GM11168 (cell line): ENCODE measurements at regions not wholly inside any gene's neighbourhood (a gene's known extent, or its start where the extent isn't known, plus 50 kb on each side); places are given as distances from the start of the nearest gene placed in this dataset.
"Not testable (repeated sequence)": the region's sequence is repeated elsewhere in the genome, so short reads cannot be mapped to it uniquely, and the experiment has no call there.

Experiments used
- in situ Hi-C: fragments of 300-500 bp; cut with MboI; formaldehyde crosslinking; loops from one replicate; pipeline ENCODE4 v1.12.0; 2022; ENCODE audit warnings: low sequenced_read_pairs; ENCODE audit not compliant: unreplicated experiment

DNA sequence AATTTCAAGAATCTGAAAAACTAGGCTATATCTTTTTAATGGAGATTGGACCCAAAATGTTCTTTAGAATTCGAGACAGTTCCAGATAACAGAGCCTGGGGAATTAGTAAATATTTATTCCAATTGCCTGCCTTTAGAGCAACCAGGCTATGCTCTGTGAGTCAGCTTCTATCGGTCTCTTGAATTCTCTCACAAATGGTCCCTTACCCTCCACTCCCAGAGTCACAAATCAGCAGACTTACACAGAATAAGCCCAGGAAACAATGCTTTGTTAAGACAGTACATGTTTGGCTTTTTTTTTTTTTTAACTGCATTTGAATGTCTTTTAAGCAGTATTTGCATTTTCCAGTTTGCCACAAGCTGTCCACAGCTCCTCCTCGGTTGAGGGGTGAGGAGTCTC is 460.7 kb upstream of the CBLB start:
- in situ Hi-C loops, result no loop called here

DNA sequence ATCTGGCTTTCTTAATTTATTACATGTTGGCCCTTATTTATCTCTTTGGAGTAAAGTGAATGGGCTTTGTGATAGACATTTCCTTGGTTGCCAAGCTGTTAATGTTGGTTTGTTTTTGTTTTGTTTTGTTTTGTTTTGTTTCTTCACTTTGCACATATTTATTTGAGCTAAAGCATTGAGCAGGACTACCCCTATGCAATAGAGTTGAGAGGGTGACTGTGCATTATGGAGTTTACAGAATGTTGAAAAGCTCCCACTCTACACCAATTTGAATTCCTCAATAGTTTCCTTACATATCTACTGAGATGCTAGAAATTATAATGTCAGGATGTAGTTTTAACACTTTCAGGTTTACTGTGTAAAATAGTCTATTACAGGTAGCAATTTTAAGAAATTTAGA is 462.8 kb upstream of the CBLB start:
- in situ Hi-C loops, result no loop called here

DNA sequence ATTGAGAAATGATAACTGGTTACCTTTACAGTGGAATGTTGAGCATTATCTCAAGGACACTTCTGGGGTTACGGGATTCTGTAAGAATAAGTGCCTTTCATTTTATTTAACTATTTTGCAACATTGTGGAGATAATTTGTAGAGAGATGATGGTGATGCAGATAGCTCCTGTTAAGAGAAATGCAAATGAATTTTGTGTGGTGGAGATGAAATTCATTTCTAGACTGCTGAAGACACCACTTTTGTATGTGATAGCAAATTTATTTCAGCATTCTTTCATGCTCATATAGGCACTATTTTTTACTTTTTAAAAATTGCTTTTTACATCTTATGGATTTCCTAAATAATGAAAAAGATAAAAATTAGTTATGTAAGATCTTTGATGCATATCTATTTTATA is 463.3 kb upstream of the CBLB start:
- in situ Hi-C loops, result no loop called here

DNA sequence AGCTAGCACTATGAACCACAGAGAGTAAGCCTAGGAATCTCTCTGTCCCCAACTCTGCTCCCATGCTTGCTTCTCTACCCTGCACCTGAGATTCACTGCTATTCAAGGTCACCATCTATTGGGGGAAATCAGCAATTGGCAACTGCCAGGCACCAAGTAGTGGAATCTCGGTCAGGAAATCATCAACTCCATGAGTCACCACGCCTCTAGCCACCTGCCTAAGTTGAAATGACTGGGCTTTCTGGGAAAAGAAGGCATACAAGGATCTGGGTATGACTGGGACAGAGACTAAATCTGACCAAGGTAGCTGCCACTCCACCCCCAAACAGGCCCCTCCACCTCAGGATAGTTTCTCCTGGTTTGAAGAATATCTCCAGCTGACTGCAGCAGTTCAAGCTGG is 464.1 kb upstream of the CBLB start:
- in situ Hi-C loops, result no loop called here

DNA sequence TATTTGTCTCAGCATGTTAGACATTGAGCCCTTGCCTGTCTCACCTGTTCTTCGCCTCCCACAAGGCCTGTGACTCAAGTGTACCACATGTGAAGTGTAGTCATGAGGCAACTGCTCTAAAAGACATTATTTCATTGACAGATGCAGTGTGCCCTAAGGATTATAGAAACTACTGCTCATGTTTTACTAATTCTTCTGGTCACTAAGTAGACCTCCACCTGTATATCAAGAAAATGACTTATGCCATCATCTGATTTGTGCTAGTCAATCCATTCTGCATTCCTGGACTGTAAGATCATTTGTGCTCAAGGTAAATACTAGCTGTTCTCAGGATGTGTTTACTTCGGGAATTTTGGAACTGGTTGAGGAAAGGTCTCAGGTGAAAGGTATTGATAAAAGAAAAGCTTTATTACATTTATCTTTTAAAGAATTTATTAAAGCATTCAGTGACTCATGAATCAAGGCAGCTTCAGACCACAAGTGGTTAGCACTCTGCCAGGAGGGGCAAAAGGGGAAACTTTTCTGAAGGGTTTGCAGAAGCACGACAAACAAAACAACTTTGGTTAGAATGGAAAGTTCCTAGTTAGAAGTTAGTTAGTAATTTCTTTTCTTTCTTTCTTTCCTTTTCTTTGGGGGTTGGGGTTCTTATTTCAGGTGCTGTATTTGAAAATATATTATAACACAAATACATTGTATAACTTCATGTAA is 465.3 kb upstream of the CBLB start:
- in situ Hi-C loops, result no loop called here

DNA sequence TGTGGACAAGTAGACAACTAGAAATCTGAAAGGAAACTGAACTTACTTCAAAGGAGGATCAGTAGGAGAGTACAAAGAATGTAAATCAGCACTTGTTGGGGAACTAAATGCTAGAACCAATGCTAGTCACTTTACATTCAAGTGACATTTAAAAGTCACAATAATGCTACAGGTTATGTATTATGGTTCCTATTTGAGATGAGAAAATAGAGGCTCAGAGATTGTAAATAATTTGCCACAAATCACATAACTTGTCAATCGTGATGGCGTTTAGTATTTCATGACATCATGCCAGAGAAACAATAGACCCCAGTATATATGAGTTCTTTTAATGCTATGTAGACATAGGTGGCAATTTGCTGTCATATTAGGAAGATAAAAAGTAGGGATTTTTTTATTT is 467.8 kb upstream of the CBLB start:
- in situ Hi-C loops, result no loop called here

DNA sequence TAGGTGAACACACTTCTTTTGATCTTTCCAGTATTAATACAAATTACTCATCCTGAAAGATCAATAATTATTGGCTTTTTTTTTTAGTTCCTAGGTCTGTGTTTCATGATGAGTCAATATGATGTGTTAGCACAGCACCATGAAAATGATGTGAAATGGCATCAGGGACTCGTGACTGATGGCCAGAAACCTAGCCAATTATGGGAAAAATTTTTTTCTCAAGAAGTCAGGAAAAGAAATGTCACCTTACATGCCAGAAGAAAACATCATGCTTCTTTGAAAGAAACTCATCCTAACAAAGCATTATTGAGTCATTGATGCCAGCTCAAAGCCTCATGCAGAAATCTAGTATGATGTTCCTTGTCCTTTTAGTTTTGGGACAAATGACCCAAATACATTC is 468.3 kb upstream of the CBLB start:
- in situ Hi-C loops, result no loop called here

DNA sequence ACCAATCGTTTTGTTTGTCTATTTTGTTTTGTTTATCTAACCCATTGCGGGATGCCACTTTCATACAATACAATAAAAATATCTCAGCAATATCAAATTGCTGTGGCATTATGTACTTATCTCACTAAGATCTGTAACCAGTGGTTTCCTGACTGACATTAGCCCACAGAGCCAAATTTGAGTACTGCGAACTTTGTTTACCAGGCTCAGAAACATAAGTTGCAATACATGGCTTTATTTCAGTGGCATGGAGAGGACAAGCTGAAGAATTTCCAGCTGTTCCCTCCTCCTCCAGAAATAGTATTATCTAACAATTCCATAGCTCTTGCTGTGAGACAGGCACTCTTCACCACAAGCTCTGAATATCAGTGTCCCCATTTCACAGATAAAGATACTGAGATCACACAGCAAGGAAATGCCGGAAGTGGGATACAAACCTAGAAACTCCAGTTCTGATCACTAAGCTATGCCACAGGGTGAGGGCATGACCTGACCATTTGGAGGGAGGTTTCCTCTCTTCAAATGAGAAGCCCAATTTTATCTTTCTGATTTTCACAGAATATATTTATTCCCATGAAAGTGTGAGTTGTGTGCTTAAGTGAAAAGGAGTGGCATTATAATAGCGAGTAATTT is 469.9 kb upstream of the CBLB start:
- in situ Hi-C loops, result no loop called here

DNA sequence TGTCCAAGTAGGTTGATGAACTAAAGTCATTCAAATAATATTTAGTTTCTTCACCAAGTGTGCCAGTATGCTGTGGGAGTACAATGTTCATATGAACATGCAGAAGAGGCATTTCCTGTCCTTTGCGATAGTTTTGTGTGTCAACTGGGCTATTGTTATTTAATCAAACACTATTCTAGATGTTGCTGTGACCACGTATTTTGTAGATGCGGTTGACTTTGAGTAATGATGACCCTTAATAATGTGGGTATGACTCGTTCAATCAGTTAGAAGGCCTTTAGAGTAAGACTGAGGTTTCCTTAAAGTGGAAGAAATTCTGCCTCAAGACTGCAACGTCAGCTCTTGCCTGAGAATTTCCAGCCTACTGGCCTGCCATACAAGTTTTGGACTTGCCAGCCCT is 470.7 kb upstream of the CBLB start:
- in situ Hi-C loops, result no loop called here

DNA sequence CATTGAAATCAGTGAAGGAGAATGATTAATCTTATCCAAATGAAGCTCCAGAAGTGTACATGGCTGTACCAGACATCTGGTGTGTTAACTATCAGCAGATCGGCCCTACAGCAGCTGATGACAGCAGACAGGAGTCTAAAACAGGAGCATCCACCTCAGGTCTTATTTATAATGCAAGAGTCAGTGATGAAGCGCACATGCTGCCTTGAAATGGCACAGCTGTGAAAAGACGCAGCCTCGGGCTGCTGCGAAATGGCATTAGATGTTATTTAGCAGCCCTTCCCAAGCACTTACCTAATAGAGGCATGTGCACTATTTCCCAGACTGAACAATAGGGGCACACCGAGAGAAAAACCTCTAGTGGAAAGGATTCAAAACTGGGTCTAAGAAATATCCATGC is 472.3 kb upstream of the CBLB start:
- in situ Hi-C loops, result no loop called here

DNA sequence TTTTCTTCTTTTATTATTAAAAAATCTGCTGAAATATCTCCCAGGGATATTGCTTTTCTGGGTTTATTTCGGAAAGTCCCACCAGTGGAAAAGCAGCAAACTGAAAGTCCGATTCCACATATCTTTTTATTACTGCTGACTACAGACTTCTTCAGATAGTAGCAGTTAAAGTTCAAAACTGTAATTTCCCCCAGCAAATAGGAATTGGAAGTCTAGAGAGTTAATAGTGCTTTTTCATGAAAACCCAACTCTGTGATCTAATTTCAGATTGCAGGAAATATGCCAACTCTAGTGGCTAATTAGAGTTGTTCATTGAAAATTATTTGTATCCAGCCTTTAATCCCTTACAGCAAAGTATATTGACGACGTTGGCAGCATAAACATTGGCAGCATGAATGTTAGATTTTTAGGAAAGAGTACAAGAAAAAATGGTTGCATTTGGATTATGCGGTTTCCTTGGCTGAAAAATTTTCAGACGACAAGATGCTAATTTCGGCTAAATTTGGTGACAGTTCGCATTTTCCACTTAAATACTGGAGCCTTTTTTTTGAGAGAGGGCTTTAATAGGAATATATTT is 472.9 kb upstream of the CBLB start:
- in situ Hi-C loops, result no loop called here

DNA sequence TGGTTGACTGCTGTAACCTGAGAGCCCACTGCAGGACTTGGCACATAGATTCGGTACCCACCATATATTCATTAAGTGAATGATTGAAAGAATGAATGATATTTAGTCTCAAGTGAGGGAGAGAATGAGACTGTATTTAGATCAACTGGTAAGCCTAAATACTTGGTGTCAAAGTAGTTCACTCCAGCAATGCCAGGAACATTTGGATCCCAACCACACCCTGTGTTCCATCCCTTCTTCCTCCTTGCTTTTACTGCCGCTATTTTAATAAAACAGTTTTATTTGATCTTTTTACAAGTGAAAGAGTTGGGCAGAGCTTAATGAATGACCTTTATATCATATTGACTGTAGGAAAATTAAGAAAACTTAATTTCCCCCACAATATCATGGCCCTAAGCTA is 473.6 kb upstream of the CBLB start:
- in situ Hi-C loops, result no loop called here

DNA sequence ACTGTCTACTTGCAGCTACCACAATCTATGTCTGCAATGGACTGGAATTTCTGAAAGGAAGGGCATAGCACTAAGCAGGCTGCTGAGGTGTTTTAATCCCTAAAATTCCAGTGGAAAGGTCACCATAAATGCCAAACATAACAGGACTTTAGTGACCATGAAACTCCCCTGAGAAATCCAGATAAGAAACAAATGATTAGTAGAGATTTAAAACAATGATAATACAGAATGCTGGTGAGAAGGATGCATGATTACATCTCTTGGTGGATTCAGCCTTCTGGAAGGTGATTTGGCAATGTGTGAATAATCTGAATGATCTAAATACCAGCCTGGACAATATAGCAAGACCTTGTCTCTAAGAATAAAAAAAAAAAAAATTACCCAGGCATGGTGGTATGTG is 475.0 kb upstream of the CBLB start:
- in situ Hi-C loops, result no loop called here

DNA sequence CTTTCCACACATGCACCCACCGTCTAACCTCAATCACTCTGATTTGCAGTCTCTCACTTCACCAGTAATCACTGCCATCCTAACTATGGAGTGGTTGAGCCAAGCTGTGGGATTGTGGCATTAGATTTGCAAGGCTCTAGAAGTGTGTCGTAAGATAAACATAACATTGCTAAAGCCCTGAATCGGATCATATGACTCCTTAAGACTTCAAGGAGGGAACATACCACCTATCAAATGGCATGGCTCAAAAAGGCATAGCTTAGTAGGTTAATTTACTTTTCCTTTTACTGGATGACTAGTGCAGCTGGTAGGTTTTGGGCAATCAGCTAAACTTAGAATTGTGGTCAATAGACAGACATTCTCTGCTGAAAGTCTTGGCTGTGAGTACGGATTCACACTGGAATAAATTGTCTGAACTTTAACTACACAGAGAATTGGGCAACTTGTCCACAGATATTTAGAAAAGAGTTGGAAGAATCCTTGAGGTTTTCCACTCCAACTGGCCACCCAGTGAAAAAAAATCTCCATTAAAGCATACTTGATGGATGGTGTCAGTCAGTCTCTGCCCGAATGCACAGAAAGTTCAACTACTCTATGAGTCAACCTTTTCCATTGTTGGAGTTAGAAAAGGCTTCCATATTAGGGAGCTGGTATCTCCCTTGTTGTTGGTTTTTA is 476.7 kb upstream of the CBLB start:
- in situ Hi-C loops, result no loop called here

DNA sequence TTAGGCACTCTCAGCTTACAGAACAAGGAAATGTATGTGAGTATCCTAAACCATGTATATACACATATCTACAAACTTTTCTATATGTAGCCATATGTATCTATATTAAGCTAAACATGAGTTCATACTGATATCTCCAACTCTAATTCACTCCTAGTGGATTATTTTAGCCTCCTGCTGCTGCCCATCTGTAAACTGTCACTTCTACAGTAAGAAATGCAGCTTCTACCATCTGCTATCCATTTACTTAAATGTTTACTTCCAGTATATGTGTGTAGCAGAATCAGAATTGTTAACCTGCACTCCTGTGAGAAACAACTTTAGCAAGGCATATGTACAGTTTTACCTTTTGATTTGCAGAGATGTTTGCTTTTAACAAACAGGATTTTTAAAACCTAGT is 478.5 kb upstream of the CBLB start:
- in situ Hi-C loops, result no loop called here

DNA sequence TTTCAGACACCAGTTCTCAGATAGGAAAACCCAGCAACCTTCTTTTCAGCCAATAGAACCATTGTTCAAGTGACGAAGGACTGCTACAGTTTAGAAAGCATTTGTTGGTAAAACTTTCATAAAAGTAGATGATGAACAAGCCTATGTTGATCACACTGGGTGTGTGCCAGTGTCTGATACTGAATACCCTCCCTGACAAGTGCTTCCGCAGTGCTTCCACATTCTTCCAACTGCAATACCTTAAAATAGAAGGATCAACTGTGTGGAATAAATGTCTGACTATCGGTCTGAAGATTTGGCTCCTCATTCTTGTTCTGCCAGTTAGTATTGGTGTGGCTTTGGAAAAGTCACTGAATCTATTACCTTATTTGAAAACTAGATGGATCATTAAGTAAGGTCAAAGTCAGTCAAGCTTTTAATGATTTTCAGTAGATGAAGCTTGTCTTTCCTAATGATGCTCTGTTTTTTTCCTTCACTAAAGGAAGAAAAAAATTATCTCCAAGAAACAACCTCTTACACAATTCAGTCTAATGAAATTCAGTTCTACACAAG is 479.4 kb upstream of the CBLB start:
- in situ Hi-C loops, result no loop called here

DNA sequence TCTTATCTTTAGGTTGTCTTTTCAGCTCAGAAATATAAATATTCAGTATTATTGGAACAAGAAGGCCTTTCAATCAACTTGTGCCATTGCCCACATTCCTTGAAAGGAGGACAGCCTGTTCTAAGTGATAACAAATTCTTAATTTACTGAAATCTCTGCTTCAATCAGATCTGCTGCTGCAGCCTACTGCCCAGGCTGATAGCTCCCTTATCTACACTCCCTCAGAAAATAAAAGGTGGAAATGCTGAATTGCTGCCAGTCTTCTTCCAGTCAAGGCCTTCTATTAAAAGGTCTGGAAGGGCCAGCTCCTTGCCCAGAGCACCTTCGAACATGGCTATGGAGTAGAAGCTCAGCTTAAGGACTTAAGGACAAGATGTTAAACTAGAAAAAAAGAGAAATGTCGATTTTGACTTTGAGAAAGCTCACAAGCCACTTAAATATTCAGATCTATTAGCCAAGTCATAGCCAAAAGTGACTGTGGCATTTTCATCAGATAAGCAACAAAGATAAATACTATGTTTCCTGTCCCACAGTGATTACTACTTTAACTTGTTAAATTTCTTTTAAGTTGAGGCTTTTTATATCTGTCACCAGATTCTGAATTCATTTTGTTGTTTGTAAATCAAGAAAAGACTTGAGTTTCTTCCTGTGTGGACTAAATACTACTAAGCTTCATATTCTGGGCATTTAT is 480.5 kb upstream of the CBLB start:
- in situ Hi-C loops, result no loop called here

DNA sequence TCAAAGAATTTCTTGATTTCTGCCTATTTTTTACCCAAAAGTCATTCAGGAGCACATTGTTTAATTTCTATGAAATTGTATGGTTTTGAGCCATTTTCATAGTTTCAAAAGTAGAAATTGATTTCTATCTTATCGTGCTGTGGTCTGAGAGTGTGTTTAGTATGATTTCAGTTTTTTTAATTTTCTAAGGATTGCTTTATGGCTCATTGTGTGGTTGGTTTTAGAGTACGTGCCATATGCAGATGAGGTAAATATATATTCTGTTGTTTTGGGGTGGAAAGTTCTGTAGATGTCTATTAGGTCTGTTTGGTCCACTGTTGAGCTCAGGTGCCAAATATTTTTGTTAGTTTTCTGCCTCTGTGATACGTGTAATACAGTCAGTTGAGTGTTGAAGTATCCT is 487.1 kb upstream of the CBLB start:
- in situ Hi-C loops, result no loop called here

DNA sequence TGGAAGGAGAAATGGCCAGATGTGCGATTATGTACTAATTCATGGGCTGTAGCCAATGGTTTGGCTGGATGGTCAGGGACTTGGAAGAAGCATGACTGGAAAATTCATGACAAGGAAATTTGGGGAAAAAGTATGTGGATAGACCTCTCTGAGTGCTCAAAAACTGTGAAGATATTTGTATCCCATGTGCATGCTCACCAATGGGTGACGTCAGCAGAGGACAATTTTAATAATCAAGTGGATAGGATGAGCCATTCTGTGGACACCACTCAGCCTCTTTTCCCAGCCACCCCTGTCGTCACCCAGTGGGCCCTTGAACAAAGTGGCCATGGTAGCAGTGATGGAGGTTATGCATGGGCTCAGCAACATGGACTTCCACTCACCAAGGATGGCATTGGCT is 490.9 kb upstream of the CBLB start:
- in situ Hi-C loops, result no loop called here

DNA sequence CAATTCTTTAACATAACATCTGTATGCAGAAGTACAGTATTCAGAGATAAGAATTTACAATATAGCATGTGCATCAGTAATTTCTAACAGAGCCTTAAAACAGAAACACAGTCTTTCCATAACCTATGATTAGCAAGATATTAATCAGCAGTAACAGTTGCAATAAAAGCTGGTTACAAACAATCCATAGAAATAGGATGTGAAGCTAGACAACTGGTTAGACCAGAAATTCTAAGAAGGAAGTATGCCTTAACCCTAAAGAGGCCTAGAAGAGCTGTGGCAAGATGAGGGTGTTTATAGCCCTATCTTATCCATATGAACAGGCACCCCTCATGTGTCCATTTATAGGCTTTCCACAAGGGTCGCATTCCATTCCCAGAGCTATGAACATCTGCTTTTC is 492.1 kb upstream of the CBLB start:
- in situ Hi-C loops, result not testable (repeated sequence)

DNA sequence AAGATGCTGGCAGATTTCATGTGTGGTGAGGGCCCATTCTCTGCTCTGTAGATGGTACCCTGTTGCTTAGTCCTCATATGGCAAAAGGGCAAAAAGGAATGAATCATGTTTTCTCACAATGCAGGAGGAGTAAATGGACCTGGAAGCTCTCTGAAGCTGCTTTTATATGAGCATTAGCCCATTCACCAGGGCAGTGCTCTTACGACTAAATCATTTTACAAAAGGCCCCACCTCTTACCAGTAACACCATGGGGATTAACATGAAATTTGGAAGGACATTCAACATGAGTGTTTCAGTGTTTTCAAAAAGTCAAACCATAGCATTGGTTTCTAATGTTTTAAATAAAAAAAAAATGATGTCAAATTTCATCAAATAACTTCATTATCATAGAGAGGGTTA is 495.7 kb upstream of the CBLB start:
- in situ Hi-C loops, result no loop called here
